ENCODE measurements at regions not wholly inside any gene's neighbourhood (a gene's known extent, or its start where the extent isn't known, plus 50 kb on each side); places are given as distances from the start of the nearest gene placed in this dataset.
"Not testable (repeated sequence)": the region's sequence is repeated elsewhere in the genome, so short reads cannot be mapped to it uniquely, and the experiment has no call there.

- not testable (repeated sequence) for DNase-seq
These were observed 318.4 kb downstream of the ZFHX3 start for GRCh38 chr16:72729552-72729951.

GRCh38 chr16:72728516-72728915, 319.4 kb downstream of the ZFHX3 start:
- DNase-seq, result no peak

GRCh38 chr16:72727565-72727964, 320.4 kb downstream of the ZFHX3 start:
- no peak for DNase-seq

- DNase-seq, result no peak
These were observed 322.3 kb downstream of the ZFHX3 start for GRCh38 chr16:72725643-72726042.

- DNase-seq, result no peak
These were observed 324.1 kb downstream of the ZFHX3 start for GRCh38 chr16:72723781-72724180.

GRCh38 chr16:72722552-72722951, 325.4 kb downstream of the ZFHX3 start:
- no peak for DNase-seq

GRCh38 chr16:72721981-72722380, 325.9 kb downstream of the ZFHX3 start:
- DNase-seq, result no peak

- no peak for DNase-seq
These were observed 332.7 kb downstream of the ZFHX3 start for GRCh38 chr16:72715267-72715666.

- no peak for DNase-seq
These were observed 336.1 kb downstream of the ZFHX3 start for GRCh38 chr16:72711823-72712222.

- no peak for DNase-seq
These were observed 342.1 kb downstream of the ZFHX3 start for GRCh38 chr16:72705801-72706200.

GRCh38 chr16:72704746-72705372, 343.1 kb downstream of the ZFHX3 start:
- no peak for DNase-seq

GRCh38 chr16:72689851-72690250, 358.1 kb downstream of the ZFHX3 start:
- DNase-seq, result peak; percentile 15

GRCh38 chr16:72680732-72681131, 367.2 kb downstream of the ZFHX3 start:
- no peak for DNase-seq

- no peak for DNase-seq
These were observed 368.1 kb downstream of the ZFHX3 start for GRCh38 chr16:72679856-72680255.

- DNase-seq, result no peak
These were observed 370.1 kb downstream of the ZFHX3 start for GRCh38 chr16:72677662-72678447.

- DNase-seq, result no peak
These were observed 374.8 kb downstream of the ZFHX3 start for GRCh38 chr16:72673118-72673517.

GRCh38 chr16:72666267-72666666, 381.7 kb downstream of the ZFHX3 start:
- no peak for DNase-seq

- DNase-seq, result no peak
These were observed 382.2 kb downstream of the ZFHX3 start for GRCh38 chr16:72665701-72666100.

GRCh38 chr16:72664509-72665408, 383.2 kb downstream of the ZFHX3 start:
- peak; percentile 99 for DNase-seq

GRCh38 chr16:72664056-72664508, 383.8 kb downstream of the ZFHX3 start:
- no peak for DNase-seq

- DNase-seq, result no peak
These were observed 388.8 kb downstream of the ZFHX3 start for GRCh38 chr16:72658888-72659717.
